K562 (cell line): ENCODE measurements at regions not wholly inside any gene's neighbourhood (a gene's known extent, or its start where the extent isn't known, plus 50 kb on each side); places are given as distances from the start of the nearest gene placed in this dataset.

ENCODE experiments used
- ATAC-seq: fragments of 200-7000 bp; cut with Tn5 transposase; 3 replicates; pipeline ENCODE4 v1.9.1; 2020; ENCODE audit warnings: moderate library complexity
- BruUV-seq: library from RNA; stranded (reverse); fragments of 400-500 nt; replicated peaks from 2 replicates; lab custom pipeline; 2021; lab: Mats Ljungman, UMichigan
- CTCF ChIA-PET: fragments of 300-600 bp; formaldehyde crosslinking; extraction: SDS; loops from one replicate; lab custom pipeline; 2021; ENCODE audit warnings: low intra/inter-chr PET ratio; lab: Yijun Ruan, JAX
- POLR2A ChIA-PET: fragments of 300-600, 350-650 bp; sonication (Branson Sonifier 250); formaldehyde crosslinking; extraction: SDS; loops from one replicate; lab custom pipeline; 2021; ENCODE audit warnings: antibody characterized with exemption, inconsistent platforms; lab: Yijun Ruan, JAX
- DNase-seq, 4 experiments: peaks; one replicate each; pipeline versions ENCODE4 v3.0.0 to v3.0.0-alpha.2; 2011 to 2018; ENCODE audit warnings: low spot score in 3 of 4, mixed read lengths in 3 of 4; ENCODE audit errors: extremely low read depth in 1 of 4
- FAIRE-seq: peaks from 2 replicates; lab custom pipeline; 2011; peaks lifted over from hg19 to GRCh38; lab: Jason Lieb, UNC
- H2AFZ ChIP-seq: 2 replicates; pipeline ENCODE4 v1.6.0; 2011; ENCODE audit warnings: low read depth, low read length, control low read depth, inconsistent platforms
- H3K27ac ChIP-seq: fragments of 200-600 bp; 3 replicates; pipeline ENCODE4 v1.8.0; 2011; ENCODE audit warnings: low read depth, mild to moderate bottlenecking, control low read depth, inconsistent platforms, low read length, moderate library complexity, mixed read lengths; ENCODE audit errors: extremely low read depth
- H3K27me3 ChIP-seq, 2 experiments: fragments of 300-600 bp in 1 of 2; 2 replicates in 1 of 2; 3 replicates in 1 of 2; pipeline versions ENCODE4 v1.6.0 to v1.8.0; 2011; ENCODE audit warnings: inconsistent platforms in 2 of 2, low read length in 2 of 2, mild to moderate bottlenecking in 1 of 2, mixed read lengths in 1 of 2, moderate library complexity in 1 of 2; ENCODE audit not compliant: control insufficient read depth in 2 of 2, insufficient read depth in 2 of 2
- H3K36me3 ChIP-seq: fragments of 300-600 bp; 3 replicates; pipeline ENCODE4 v1.8.0; 2011; ENCODE audit warnings: mild to moderate bottlenecking, low read length, inconsistent platforms; ENCODE audit not compliant: control insufficient read depth, insufficient read depth
- H3K4me1 ChIP-seq, 2 experiments: fragments of 200-600 bp in 1 of 2; replicated peaks in 1 of 2; 2 replicates in 1 of 2; 3 replicates in 1 of 2; pipeline versions ENCODE4 v1.5.1 to v1.8.0; 2011; ENCODE audit warnings: inconsistent platforms in 2 of 2, low read length in 2 of 2, mild to moderate bottlenecking in 1 of 2, mixed read lengths in 1 of 2, moderate library complexity in 1 of 2; ENCODE audit not compliant: control insufficient read depth in 2 of 2, insufficient read depth in 2 of 2
- H3K4me2 ChIP-seq: 2 replicates; pipeline ENCODE4 v1.6.1; 2011; ENCODE audit warnings: low read length, control low read depth, inconsistent platforms, mixed read lengths; ENCODE audit not compliant: insufficient read depth
- H3K4me3 ChIP-seq: fragments of 200-600 bp; sonication (generic), shearing (Covaris generic); 2 replicates; pipeline ENCODE4 v1.5.1; 2016; ENCODE audit warnings: control low read depth, inconsistent platforms
- H3K79me2 ChIP-seq: fragments of 200-600 bp; 3 replicates; pipeline ENCODE4 v1.8.0; 2011; ENCODE audit warnings: low read length, inconsistent platforms; ENCODE audit not compliant: control insufficient read depth, insufficient read depth
- H3K9ac ChIP-seq, 2 experiments: 2 replicates each; pipeline versions ENCODE4 v1.6.0 to v1.6.1; 2011; ENCODE audit warnings: low read depth in 2 of 2, low read length in 2 of 2, control low read depth in 1 of 2, inconsistent platforms in 1 of 2, mild to moderate bottlenecking in 1 of 2, mixed read lengths in 1 of 2; ENCODE audit not compliant: insufficient read depth in 1 of 2
- H3K9me1 ChIP-seq: one replicate; pipeline ENCODE4 v1.6.0; 2011; ENCODE audit warnings: inconsistent platforms, mild to moderate bottlenecking, low read length, moderate library complexity; ENCODE audit not compliant: control insufficient read depth, insufficient read depth
- H3K9me3 ChIP-seq: replicated peaks from 2 replicates; pipeline ENCODE4 v1.5.1; 2011; ENCODE audit warnings: low read depth, low read length, inconsistent platforms; ENCODE audit not compliant: control insufficient read depth, insufficient read depth
- H4K20me1 ChIP-seq: replicated peaks from 2 replicates; pipeline ENCODE4 v1.6.1; 2011; ENCODE audit warnings: low read length, inconsistent platforms, mixed read lengths; ENCODE audit not compliant: control insufficient read depth, insufficient read depth
- ADNP ChIP-seq: fragments of 200-800 bp; sonication (Bioruptor generic); IDR thresholded peaks from 2 replicates; pipeline ENCODE4 v1.6.1; 2016; ENCODE audit warnings: missing genetic modification characterization, missing compliant biosample characterization
- RBFOX2 ChIP-seq: fragments of 200-400 bp; formaldehyde crosslinking; IDR thresholded peaks from 2 replicates; pipeline ENCODE4 v1.6.1; 2017; ENCODE audit warnings: low read depth, mild to moderate bottlenecking, low read length, moderate library complexity
- RBM22 ChIP-seq: fragments of 200-400 bp; formaldehyde crosslinking; IDR thresholded peaks from 2 replicates; pipeline ENCODE4 v1.6.1; 2018; ENCODE audit warnings: low read length, low read depth; ENCODE audit not compliant: poor library complexity, severe bottlenecking
- WGBS: fragments of 100-300 bp; shearing (Covaris generic); methylation state at CpG from one replicate; pipeline ENCODE4 v1.1.6; 2016; ENCODE audit warnings: low coverage, mixed read lengths; ENCODE audit not compliant: insufficient coverage; ENCODE audit errors: missing lambda C conversion rate; 5-methylcytosine and 5-hydroxymethylcytosine counted together
- in situ Hi-C: fragments of 300-500 bp; cut with MboI; formaldehyde crosslinking; loops from 4 replicates; pipeline ENCODE4 v1.15.0; 2018; ENCODE audit warnings: inconsistent platforms, mixed read lengths
- intact Hi-C: fragments of 100-400 bp; cut with micrococcal nuclease; formaldehyde crosslinking; loops from 2 replicates; pipeline ENCODE4 v1.14.2; 2022
- TF ChIP-seq, protein P1 (sequence below): fragments of 250-450 bp; sonication (Bioruptor Pico); IDR thresholded peaks from 2 replicates; pipeline ENCODE4 v1.6.1; 2021; ENCODE audit warnings: mild to moderate bottlenecking
- TF ChIP-seq, protein P2 (sequence below): fragments of 450-650 bp; IDR thresholded peaks from 2 replicates; pipeline ENCODE4 v1.7.1; 2018; ENCODE audit warnings: mild to moderate bottlenecking, low read depth; ENCODE audit not compliant: partially characterized antibody
- TF ChIP-seq, protein P3 (sequence below): fragments of 450-650 bp; IDR thresholded peaks from 2 replicates; pipeline ENCODE4 v1.6.1; 2016; ENCODE audit warnings: mild to moderate bottlenecking, moderate library complexity

DNA sequence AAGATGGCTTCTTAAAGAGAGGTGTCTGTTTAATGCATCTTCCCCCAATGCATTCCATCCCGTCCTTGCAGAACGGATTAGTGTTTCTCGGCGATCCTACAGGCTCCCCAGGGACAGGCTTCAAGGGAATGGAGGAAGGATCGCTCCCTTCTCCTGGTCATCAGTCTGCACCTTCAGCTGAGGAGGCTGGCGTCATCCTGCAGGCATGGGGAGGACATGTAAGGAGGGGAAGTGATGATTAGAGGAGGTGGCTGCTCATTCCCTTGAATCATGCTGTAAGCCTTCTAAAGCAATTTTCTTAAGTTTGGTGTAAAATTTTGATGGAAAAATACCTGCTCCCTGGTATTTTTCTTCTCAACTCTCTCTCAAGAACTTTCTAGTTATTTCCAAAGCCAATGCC lies 603.6 kb downstream of the NPHP4 start:
- H2AFZ ChIP-seq: no peak overlapping the region
- H3K27ac ChIP-seq: no peak overlapping the region
- no peaks in the 10 kb centered on the region for H3K79me2 ChIP-seq
- H3K4me2 ChIP-seq: no peak overlapping the region
- no peak overlapping the region for H3K4me3 ChIP-seq
- in situ Hi-C loops (no loop called here), intact Hi-C loops (no loop called here)
- H3K4me1 ChIP-seq: no peaks in the 10 kb centered on the region
- no TSS peak for BruUV-seq
- no peak for ATAC-seq
- ChIA-PET POLR2A (no interaction called here), CTCF (no interaction called here)
- no peaks in the 10 kb centered on the region for H3K9me1 ChIP-seq
- H4K20me1 ChIP-seq: no peaks in the 10 kb centered on the region
- H3K36me3 ChIP-seq: no peaks in the 10 kb centered on the region
- peaks cover 4% of the 10 kb centered on the region for H3K9me3 ChIP-seq
- H3K27me3 ChIP-seq: no peaks in the 10 kb centered on the region; a peak in 1 of 5 replicates
- FAIRE-seq: no peak
- no peak for DNase-seq
- WGBS: 2% methylated on average over 6 of the region's 6 CpGs
- H3K9ac ChIP-seq: no peak overlapping the region
- TF ChIP-seq ADNP (tag) (no peak), RBM22 (no peak), RBFOX2 (no peak)
- TF ChIP-seq, protein P1, sequence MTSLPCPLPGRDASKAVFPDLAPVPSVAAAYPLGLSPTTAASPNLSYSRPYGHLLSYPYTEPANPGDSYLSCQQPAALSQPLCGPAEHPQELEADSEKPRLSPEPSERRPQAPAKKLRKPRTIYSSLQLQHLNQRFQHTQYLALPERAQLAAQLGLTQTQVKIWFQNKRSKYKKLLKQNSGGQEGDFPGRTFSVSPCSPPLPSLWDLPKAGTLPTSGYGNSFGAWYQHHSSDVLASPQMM (CRISPR knock-in tag): no peak
- TF ChIP-seq, protein P2, sequence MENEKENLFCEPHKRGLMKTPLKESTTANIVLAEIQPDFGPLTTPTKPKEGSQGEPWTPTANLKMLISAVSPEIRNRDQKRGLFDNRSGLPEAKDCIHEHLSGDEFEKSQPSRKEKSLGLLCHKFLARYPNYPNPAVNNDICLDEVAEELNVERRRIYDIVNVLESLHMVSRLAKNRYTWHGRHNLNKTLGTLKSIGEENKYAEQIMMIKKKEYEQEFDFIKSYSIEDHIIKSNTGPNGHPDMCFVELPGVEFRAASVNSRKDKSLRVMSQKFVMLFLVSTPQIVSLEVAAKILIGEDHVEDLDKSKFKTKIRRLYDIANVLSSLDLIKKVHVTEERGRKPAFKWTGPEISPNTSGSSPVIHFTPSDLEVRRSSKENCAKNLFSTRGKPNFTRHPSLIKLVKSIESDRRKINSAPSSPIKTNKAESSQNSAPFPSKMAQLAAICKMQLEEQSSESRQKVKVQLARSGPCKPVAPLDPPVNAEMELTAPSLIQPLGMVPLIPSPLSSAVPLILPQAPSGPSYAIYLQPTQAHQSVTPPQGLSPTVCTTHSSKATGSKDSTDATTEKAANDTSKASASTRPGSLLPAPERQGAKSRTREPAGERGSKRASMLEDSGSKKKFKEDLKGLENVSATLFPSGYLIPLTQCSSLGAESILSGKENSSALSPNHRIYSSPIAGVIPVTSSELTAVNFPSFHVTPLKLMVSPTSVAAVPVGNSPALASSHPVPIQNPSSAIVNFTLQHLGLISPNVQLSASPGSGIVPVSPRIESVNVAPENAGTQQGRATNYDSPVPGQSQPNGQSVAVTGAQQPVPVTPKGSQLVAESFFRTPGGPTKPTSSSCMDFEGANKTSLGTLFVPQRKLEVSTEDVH: no peak
- TF ChIP-seq, protein P3, sequence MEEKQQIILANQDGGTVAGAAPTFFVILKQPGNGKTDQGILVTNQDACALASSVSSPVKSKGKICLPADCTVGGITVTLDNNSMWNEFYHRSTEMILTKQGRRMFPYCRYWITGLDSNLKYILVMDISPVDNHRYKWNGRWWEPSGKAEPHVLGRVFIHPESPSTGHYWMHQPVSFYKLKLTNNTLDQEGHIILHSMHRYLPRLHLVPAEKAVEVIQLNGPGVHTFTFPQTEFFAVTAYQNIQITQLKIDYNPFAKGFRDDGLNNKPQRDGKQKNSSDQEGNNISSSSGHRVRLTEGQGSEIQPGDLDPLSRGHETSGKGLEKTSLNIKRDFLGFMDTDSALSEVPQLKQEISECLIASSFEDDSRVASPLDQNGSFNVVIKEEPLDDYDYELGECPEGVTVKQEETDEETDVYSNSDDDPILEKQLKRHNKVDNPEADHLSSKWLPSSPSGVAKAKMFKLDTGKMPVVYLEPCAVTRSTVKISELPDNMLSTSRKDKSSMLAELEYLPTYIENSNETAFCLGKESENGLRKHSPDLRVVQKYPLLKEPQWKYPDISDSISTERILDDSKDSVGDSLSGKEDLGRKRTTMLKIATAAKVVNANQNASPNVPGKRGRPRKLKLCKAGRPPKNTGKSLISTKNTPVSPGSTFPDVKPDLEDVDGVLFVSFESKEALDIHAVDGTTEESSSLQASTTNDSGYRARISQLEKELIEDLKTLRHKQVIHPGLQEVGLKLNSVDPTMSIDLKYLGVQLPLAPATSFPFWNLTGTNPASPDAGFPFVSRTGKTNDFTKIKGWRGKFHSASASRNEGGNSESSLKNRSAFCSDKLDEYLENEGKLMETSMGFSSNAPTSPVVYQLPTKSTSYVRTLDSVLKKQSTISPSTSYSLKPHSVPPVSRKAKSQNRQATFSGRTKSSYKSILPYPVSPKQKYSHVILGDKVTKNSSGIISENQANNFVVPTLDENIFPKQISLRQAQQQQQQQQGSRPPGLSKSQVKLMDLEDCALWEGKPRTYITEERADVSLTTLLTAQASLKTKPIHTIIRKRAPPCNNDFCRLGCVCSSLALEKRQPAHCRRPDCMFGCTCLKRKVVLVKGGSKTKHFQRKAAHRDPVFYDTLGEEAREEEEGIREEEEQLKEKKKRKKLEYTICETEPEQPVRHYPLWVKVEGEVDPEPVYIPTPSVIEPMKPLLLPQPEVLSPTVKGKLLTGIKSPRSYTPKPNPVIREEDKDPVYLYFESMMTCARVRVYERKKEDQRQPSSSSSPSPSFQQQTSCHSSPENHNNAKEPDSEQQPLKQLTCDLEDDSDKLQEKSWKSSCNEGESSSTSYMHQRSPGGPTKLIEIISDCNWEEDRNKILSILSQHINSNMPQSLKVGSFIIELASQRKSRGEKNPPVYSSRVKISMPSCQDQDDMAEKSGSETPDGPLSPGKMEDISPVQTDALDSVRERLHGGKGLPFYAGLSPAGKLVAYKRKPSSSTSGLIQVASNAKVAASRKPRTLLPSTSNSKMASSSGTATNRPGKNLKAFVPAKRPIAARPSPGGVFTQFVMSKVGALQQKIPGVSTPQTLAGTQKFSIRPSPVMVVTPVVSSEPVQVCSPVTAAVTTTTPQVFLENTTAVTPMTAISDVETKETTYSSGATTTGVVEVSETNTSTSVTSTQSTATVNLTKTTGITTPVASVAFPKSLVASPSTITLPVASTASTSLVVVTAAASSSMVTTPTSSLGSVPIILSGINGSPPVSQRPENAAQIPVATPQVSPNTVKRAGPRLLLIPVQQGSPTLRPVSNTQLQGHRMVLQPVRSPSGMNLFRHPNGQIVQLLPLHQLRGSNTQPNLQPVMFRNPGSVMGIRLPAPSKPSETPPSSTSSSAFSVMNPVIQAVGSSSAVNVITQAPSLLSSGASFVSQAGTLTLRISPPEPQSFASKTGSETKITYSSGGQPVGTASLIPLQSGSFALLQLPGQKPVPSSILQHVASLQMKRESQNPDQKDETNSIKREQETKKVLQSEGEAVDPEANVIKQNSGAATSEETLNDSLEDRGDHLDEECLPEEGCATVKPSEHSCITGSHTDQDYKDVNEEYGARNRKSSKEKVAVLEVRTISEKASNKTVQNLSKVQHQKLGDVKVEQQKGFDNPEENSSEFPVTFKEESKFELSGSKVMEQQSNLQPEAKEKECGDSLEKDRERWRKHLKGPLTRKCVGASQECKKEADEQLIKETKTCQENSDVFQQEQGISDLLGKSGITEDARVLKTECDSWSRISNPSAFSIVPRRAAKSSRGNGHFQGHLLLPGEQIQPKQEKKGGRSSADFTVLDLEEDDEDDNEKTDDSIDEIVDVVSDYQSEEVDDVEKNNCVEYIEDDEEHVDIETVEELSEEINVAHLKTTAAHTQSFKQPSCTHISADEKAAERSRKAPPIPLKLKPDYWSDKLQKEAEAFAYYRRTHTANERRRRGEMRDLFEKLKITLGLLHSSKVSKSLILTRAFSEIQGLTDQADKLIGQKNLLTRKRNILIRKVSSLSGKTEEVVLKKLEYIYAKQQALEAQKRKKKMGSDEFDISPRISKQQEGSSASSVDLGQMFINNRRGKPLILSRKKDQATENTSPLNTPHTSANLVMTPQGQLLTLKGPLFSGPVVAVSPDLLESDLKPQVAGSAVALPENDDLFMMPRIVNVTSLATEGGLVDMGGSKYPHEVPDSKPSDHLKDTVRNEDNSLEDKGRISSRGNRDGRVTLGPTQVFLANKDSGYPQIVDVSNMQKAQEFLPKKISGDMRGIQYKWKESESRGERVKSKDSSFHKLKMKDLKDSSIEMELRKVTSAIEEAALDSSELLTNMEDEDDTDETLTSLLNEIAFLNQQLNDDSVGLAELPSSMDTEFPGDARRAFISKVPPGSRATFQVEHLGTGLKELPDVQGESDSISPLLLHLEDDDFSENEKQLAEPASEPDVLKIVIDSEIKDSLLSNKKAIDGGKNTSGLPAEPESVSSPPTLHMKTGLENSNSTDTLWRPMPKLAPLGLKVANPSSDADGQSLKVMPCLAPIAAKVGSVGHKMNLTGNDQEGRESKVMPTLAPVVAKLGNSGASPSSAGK: no peak
